ENCODE measurements at regions not wholly inside any gene's neighbourhood (a gene's known extent, or its start where the extent isn't known, plus 50 kb on each side); places are given as distances from the start of the nearest gene placed in this dataset.

DNA sequence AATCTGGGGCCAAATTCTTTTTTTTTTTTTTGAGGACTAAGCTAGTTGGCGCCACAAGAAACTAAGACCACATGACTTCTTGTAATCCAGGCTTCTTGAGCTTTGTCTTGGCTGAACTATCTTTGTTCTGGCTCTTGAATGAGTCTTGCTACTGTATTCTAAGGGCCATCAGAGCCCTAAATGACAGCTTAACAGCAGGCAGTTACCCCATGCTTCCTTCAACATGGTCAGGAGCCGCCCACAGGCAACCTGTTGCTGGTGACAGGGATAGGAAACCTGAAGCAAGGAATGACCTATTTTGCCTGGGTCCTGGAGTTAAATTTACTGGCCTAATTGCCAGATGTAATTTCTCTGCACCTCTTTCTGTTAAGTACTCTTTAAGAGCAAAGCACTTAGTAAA is 188.2 kb upstream of the PLXNA2 start:
- Histone ChIP-seq H3K27me3 (ENCODE audit: control insufficient read depth in 5 of 5, insufficient read depth in 4 of 5, low read length in 5 of 5) (peaks cover 0 to 2% (median 0%) of the 10 kb centered on the region in 5 donors), H3K27ac (ENCODE audit: low read depth, low read length) (no peak overlapping the region), H3K9me3 (ENCODE audit: control insufficient read depth in 5 of 5, low read length in 5 of 5) (no peaks in the 10 kb centered on the region), H3K36me3 (ENCODE audit: control insufficient read depth in 5 of 5, insufficient read depth in 5 of 5, low read length in 5 of 5) (no peaks in the 10 kb centered on the region), H3K4me3 (ENCODE audit: low read depth in 1 of 5, low read length in 5 of 5) (no peak overlapping the region), H3K4me1 (ENCODE audit: control insufficient read depth in 5 of 5, insufficient read depth in 5 of 5, low read length in 5 of 5) (peaks cover 0 to 6% (median 0%) of the 10 kb centered on the region in 5 donors), H3K9ac (ENCODE audit: low read length in 5 of 5) (no peak overlapping the region)

- Histone ChIP-seq H3K4me1 (ENCODE audit: control insufficient read depth in 5 of 5, insufficient read depth in 5 of 5, low read length in 5 of 5) (peaks cover 0 to 6% (median 0%) of the 10 kb centered on the region in 5 donors), H3K9me3 (ENCODE audit: control insufficient read depth in 5 of 5, low read length in 5 of 5) (no peaks in the 10 kb centered on the region), H3K27ac (ENCODE audit: low read depth, low read length) (no peak overlapping the region), H3K27me3 (ENCODE audit: control insufficient read depth in 5 of 5, insufficient read depth in 4 of 5, low read length in 5 of 5) (peaks cover 0 to 2% (median 0%) of the 10 kb centered on the region in 5 donors), H3K36me3 (ENCODE audit: control insufficient read depth in 5 of 5, insufficient read depth in 5 of 5, low read length in 5 of 5) (no peaks in the 10 kb centered on the region), H3K9ac (ENCODE audit: low read length in 5 of 5) (no peak overlapping the region), H3K4me3 (ENCODE audit: low read depth in 1 of 5, low read length in 5 of 5) (no peak overlapping the region)
Observed at GRCh38 chr1:208433086-208433485, 188.9 kb upstream of the PLXNA2 start.

DNA sequence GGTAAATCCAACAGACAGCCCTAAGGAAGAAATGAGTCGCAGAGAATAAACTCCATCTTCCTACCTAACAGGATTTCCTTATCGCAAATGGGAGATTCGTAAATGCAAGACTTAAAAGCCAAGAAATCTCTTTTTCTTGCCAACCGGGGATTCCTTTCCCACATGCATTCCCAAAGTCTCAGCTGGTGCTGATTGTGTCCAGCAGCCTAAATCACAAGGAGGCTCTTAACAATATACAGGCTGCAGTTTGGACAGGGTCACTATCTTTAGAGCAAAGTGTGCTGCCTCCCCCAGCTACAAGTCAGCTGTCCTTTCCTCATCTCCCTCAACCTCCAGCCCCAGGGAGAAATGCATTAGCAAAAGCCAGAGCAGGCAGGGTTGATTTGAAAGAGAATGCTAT is 189.8 kb upstream of the PLXNA2 start:
- no peak overlapping the region for H3K27ac ChIP-seq (ENCODE audit: low read depth, low read length)
- H3K4me1 ChIP-seq (ENCODE audit: control insufficient read depth in 5 of 5, insufficient read depth in 5 of 5, low read length in 5 of 5): peaks cover 0 to 6% (median 0%) of the 10 kb centered on the region in 5 donors
- H3K9ac ChIP-seq (ENCODE audit: low read length in 5 of 5): no peak overlapping the region
- H3K4me3 ChIP-seq (ENCODE audit: low read depth in 1 of 5, low read length in 5 of 5): no peak overlapping the region
- H3K36me3 ChIP-seq (ENCODE audit: control insufficient read depth in 5 of 5, insufficient read depth in 5 of 5, low read length in 5 of 5): no peaks in the 10 kb centered on the region
- no peaks in the 10 kb centered on the region for H3K9me3 ChIP-seq (ENCODE audit: control insufficient read depth in 5 of 5, low read length in 5 of 5)
- H3K27me3 ChIP-seq (ENCODE audit: control insufficient read depth in 5 of 5, insufficient read depth in 4 of 5, low read length in 5 of 5): peaks cover 0 to 2% (median 0%) of the 10 kb centered on the region in 5 donors

GRCh38 chr1:208437401-208437800 is 193.2 kb upstream of the PLXNA2 start:
- Histone ChIP-seq H3K9me3 (ENCODE audit: control insufficient read depth in 5 of 5, low read length in 5 of 5) (peaks cover 0 to 2% (median 0%) of the 10 kb centered on the region in 5 donors), H3K27ac (ENCODE audit: low read depth, low read length) (no peak overlapping the region), H3K27me3 (ENCODE audit: control insufficient read depth in 5 of 5, insufficient read depth in 4 of 5, low read length in 5 of 5) (peaks cover 0 to 2% (median 0%) of the 10 kb centered on the region in 5 donors), H3K9ac (ENCODE audit: low read length in 5 of 5) (no peak overlapping the region), H3K4me3 (ENCODE audit: low read depth in 1 of 5, low read length in 5 of 5) (no peak overlapping the region), H3K4me1 (ENCODE audit: control insufficient read depth in 5 of 5, insufficient read depth in 5 of 5, low read length in 5 of 5) (peaks cover 0 to 1% (median 0%) of the 10 kb centered on the region in 5 donors), H3K36me3 (ENCODE audit: control insufficient read depth in 5 of 5, insufficient read depth in 5 of 5, low read length in 5 of 5) (no peaks in the 10 kb centered on the region)

- Histone ChIP-seq H3K9ac (ENCODE audit: low read length in 5 of 5) (no peak overlapping the region), H3K36me3 (ENCODE audit: control insufficient read depth in 5 of 5, insufficient read depth in 5 of 5, low read length in 5 of 5) (no peaks in the 10 kb centered on the region), H3K27ac (ENCODE audit: low read depth, low read length) (no peak overlapping the region), H3K27me3 (ENCODE audit: control insufficient read depth in 5 of 5, insufficient read depth in 4 of 5, low read length in 5 of 5) (peaks cover 0 to 2% (median 0%) of the 10 kb centered on the region in 5 donors), H3K9me3 (ENCODE audit: control insufficient read depth in 5 of 5, low read length in 5 of 5) (peaks cover 0 to 4% (median 2%) of the 10 kb centered on the region in 5 donors), H3K4me3 (ENCODE audit: low read depth in 1 of 5, low read length in 5 of 5) (no peak overlapping the region), H3K4me1 (ENCODE audit: control insufficient read depth in 5 of 5, insufficient read depth in 5 of 5, low read length in 5 of 5) (no peaks in the 10 kb centered on the region)
Observed at GRCh38 chr1:208438112-208438699, 194.0 kb upstream of the PLXNA2 start.

GRCh38 chr1:208445758-208446203 is 201.6 kb upstream of the PLXNA2 start:
- Histone ChIP-seq H3K27me3 (ENCODE audit: control insufficient read depth in 5 of 5, insufficient read depth in 4 of 5, low read length in 5 of 5) (no peaks in the 10 kb centered on the region), H3K9ac (ENCODE audit: low read length in 5 of 5) (no peak overlapping the region), H3K9me3 (ENCODE audit: control insufficient read depth in 5 of 5, low read length in 5 of 5) (peaks cover 0 to 6% (median 3%) of the 10 kb centered on the region in 5 donors), H3K4me3 (ENCODE audit: low read depth in 1 of 5, low read length in 5 of 5) (peak overlapping the region in 1 of 5 donors; percentile 9), H3K27ac (ENCODE audit: low read depth, low read length) (no peak overlapping the region), H3K4me1 (ENCODE audit: control insufficient read depth in 5 of 5, insufficient read depth in 5 of 5, low read length in 5 of 5) (peaks cover 0 to 10% (median 5%) of the 10 kb centered on the region in 5 donors), H3K36me3 (ENCODE audit: control insufficient read depth in 5 of 5, insufficient read depth in 5 of 5, low read length in 5 of 5) (no peaks in the 10 kb centered on the region)

GRCh38 chr1:208446271-208446691 is 202.1 kb upstream of the PLXNA2 start:
- H3K36me3 ChIP-seq (ENCODE audit: control insufficient read depth in 5 of 5, insufficient read depth in 5 of 5, low read length in 5 of 5): no peaks in the 10 kb centered on the region
- no peak overlapping the region for H3K9ac ChIP-seq (ENCODE audit: low read length in 5 of 5)
- H3K4me1 ChIP-seq (ENCODE audit: control insufficient read depth in 5 of 5, insufficient read depth in 5 of 5, low read length in 5 of 5): peaks cover 0 to 10% (median 5%) of the 10 kb centered on the region in 5 donors
- H3K4me3 ChIP-seq (ENCODE audit: low read depth in 1 of 5, low read length in 5 of 5): peak overlapping the region in 1 of 5 donors; percentile 9
- no peak overlapping the region for H3K27ac ChIP-seq (ENCODE audit: low read depth, low read length)
- no peaks in the 10 kb centered on the region for H3K27me3 ChIP-seq (ENCODE audit: control insufficient read depth in 5 of 5, insufficient read depth in 4 of 5, low read length in 5 of 5)
- peaks cover 0 to 6% (median 3%) of the 10 kb centered on the region in 5 donors for H3K9me3 ChIP-seq (ENCODE audit: control insufficient read depth in 5 of 5, low read length in 5 of 5)

- Histone ChIP-seq H3K4me3 (ENCODE audit: low read depth in 1 of 5, low read length in 5 of 5) (no peak overlapping the region), H3K9ac (ENCODE audit: low read length in 5 of 5) (no peak overlapping the region), H3K27ac (ENCODE audit: low read depth, low read length) (no peak overlapping the region), H3K27me3 (ENCODE audit: control insufficient read depth in 5 of 5, insufficient read depth in 4 of 5, low read length in 5 of 5) (no peaks in the 10 kb centered on the region), H3K9me3 (ENCODE audit: control insufficient read depth in 5 of 5, low read length in 5 of 5) (peaks cover 0 to 2% (median 0%) of the 10 kb centered on the region in 5 donors), H3K36me3 (ENCODE audit: control insufficient read depth in 5 of 5, insufficient read depth in 5 of 5, low read length in 5 of 5) (no peaks in the 10 kb centered on the region), H3K4me1 (ENCODE audit: control insufficient read depth in 5 of 5, insufficient read depth in 5 of 5, low read length in 5 of 5) (peaks cover 0 to 10% (median 5%) of the 10 kb centered on the region in 5 donors)
Observed at GRCh38 chr1:208448425-208448824, 204.2 kb upstream of the PLXNA2 start.

DNA sequence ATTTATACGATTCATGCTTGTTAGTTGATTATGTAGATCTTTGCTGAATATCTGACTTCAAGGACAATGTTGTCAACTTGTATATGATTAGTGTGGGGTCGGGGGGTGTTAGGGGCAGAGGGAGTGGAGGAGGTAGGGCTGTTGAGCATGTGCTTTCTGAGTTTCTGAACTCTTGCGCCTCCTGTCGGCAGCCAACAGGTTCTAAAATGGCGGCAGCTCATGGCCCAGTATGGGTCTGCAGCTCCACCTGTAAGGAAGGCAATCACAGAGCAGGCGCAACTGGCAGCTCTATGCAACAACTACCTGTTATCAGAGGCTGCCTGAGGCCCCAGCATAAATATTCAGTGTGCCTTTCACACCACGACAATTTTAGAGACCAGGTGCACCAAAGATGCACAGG is 205.8 kb upstream of the PLXNA2 start:
- Histone ChIP-seq H3K27ac (ENCODE audit: low read depth, low read length) (no peak overlapping the region), H3K4me1 (ENCODE audit: control insufficient read depth in 5 of 5, insufficient read depth in 5 of 5, low read length in 5 of 5) (peaks cover 0 to 10% (median 5%) of the 10 kb centered on the region in 5 donors), H3K36me3 (ENCODE audit: control insufficient read depth in 5 of 5, insufficient read depth in 5 of 5, low read length in 5 of 5) (no peaks in the 10 kb centered on the region), H3K9ac (ENCODE audit: low read length in 5 of 5) (no peak overlapping the region), H3K4me3 (ENCODE audit: low read depth in 1 of 5, low read length in 5 of 5) (no peak overlapping the region), H3K9me3 (ENCODE audit: control insufficient read depth in 5 of 5, low read length in 5 of 5) (no peaks in the 10 kb centered on the region), H3K27me3 (ENCODE audit: control insufficient read depth in 5 of 5, insufficient read depth in 4 of 5, low read length in 5 of 5) (no peaks in the 10 kb centered on the region)

- Histone ChIP-seq H3K36me3 (ENCODE audit: control insufficient read depth in 5 of 5, insufficient read depth in 5 of 5, low read length in 5 of 5) (no peaks in the 10 kb centered on the region), H3K27me3 (ENCODE audit: control insufficient read depth in 5 of 5, insufficient read depth in 4 of 5, low read length in 5 of 5) (no peaks in the 10 kb centered on the region), H3K9me3 (ENCODE audit: control insufficient read depth in 5 of 5, low read length in 5 of 5) (no peaks in the 10 kb centered on the region), H3K4me3 (ENCODE audit: low read depth in 1 of 5, low read length in 5 of 5) (no peak overlapping the region), H3K4me1 (ENCODE audit: control insufficient read depth in 5 of 5, insufficient read depth in 5 of 5, low read length in 5 of 5) (peaks cover 0 to 7% (median 3%) of the 10 kb centered on the region in 5 donors), H3K27ac (ENCODE audit: low read depth, low read length) (no peak overlapping the region), H3K9ac (ENCODE audit: low read length in 5 of 5) (no peak overlapping the region)
Observed at GRCh38 chr1:208450958-208451357, 206.8 kb upstream of the PLXNA2 start.
